GM18870 (cell line): ENCODE measurements at regions not wholly inside any gene's neighbourhood (a gene's known extent, or its start where the extent isn't known, plus 50 kb on each side); places are given as distances from the start of the nearest gene placed in this dataset.
"Not testable (repeated sequence)": the region's sequence is repeated elsewhere in the genome, so short reads cannot be mapped to it uniquely, and the experiment has no call there.

ENCODE experiments used
- ATAC-seq: cut with Tn5 transposase; IDR thresholded peaks from one replicate; pipeline ENCODE4 v1.9.1; 2021; ENCODE audit warnings: moderate library complexity; ENCODE audit not compliant: unreplicated experiment

DNA sequence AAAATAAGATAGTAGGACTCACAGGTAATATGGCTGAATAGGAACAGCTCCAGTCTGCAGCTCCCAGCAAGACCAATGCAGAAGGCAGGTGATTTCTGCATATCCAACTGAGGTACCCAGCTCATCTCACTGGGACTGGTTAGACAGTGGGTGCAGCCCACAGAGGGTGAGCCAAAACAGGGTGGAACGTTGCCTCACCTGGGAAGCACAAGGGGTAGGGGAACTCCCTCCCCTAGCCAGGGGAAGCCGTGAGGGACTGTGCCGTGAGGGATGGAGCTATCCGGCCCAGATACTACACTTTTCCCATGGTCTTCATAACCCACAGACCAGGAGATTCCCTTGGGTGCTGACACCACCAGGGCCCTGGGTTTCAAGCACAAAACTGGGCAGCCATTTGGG lies 114.8 kb upstream of the GNAI1 start:
- ATAC-seq = not testable (repeated sequence)

DNA sequence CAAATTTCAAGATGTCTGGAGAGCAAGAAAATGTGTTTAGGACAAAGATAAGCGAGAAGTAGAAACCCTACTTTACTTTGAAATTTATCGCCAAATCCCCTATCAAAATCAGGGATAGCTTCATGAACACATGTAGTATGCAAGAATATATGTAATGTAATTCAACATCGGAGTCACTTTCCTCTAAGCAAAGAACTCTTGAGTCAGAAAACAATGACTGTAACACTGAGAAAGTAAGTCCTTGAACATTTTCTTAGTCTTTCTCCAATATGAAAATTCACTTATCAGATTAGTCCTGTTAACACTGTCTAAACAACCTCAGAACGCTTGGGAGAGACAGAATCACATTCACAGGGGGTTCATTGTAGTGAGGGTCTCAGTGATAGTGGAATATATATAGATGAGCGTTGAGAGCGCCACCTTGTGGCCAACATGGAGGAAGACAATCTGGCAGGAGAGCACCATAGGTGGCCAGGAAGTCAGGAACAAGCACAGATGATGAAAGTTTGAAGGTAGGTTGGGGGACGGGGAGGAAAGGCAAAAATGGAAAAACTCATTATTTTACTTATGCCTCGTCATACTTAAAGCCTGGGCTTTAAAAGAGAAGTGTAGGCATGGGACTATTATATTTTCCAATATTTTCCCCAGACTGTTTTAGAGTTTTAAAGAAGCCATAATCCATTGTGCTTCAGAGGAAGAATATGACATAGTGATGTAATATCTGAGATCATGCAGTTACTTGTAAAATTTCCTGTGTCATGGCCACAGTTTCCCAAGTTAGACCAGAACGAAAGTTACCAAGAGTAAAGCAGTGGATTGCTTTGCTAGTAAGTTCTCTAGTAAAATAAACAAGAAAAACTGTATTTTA lies 115.5 kb upstream of the GNAI1 start:
- peak; percentile 98 for ATAC-seq

DNA sequence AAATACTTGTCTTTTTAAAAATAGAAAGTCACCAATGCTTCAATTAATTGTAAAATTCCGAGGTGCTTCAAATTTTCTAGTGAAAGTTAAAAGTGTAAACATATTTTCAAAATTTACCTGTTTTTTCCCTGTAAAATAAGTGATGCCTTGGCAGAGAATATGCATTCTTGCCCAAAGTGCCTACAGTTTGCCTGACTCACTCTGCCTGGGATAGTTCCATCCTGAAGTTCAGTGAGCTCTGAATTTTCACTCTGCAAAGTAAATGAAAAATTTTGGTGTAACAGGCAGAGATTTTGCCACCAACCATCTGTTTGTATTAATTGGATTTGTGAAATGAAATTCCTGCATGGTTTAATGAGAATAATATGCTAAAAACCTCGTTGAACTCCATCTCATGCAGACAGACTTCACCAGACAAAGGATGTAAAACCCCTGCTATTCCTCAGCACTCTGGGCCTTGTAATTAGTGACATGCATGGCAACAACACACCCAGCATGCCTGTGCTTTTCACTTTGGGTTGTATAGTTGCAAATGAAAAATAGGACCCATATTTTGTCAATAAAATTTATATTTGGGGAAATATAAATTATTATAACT lies 117.4 kb upstream of the GNAI1 start:
- ATAC-seq = no peak

DNA sequence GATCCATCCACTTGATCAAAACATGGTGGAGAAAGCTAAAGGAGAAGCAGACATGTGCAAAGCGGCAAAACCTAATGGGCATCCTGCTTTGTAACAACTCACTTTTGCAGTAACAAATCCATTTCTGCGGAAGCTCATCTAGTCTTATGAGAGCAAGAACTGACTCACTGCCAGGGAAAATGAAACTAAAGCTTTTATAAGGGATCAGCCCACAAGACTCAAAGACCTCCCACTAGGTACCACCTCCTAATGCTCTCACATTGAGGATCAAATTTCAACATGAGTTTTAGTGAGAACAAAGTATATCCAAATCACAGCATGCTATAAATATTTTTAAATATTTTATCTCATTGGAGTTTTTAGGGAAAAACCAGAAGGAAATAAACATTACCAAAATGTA lies 120.1 kb upstream of the GNAI1 start:
- ATAC-seq = no peak

GRCh38 chr7:80008039-80008438 lies 126.6 kb upstream of the GNAI1 start:
- ATAC-seq = no peak

DNA sequence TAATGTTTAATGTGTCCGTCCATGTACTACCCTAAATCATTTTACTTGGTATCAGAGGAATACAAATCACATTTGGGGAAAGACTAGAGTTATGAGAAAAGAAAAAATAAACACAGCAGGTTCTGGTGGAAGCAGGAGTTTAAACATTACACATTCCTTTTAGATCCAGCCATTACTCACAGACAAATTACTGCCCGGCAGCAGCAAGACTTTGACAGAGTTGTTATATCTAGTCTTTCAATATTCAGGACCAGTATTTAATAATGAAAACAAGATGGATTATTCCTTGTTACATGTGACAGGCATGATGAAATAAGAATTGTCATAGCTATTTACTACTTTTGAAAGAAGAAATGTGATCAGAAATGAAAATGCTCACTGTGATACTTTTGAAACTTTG lies 131.8 kb upstream of the GNAI1 start:
- ATAC-seq = no peak

DNA sequence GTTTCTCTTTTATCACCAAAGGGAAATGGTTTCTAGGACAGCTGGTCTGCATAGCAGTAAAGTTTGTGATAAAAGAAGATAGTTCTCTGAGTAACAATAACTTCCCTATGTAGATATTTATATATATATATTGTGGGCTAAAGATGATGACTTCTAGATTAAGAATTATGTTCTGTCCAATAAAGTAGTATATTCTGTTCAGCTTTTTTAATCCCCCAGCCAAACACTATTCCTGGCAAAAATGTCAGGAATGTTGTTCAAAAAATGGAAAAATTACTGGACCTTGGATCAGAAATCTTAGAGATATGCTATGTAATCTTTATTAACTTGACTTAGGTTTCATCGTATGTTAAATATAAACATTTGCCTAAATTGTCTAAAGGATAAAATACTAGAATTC lies 136.3 kb upstream of the GNAI1 start:
- ATAC-seq = no peak

DNA sequence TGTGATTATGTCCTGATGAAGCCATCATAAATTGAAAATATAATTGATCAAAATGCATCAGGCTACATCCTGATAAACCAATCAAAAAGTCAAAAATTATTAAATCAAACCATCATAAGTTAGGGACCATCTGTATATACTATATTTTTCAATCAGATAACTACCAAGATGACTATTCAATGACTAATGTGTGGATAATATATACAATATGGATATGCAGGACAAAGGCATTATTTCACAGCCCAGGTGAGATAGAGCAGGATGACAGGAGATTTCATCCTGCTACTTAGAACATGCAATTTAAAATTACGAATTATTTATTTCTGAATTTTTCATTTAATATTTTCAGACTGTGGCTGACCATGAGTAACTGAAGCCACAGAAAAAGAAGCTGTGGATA lies 137.3 kb upstream of the GNAI1 start:
- no peak for ATAC-seq

DNA sequence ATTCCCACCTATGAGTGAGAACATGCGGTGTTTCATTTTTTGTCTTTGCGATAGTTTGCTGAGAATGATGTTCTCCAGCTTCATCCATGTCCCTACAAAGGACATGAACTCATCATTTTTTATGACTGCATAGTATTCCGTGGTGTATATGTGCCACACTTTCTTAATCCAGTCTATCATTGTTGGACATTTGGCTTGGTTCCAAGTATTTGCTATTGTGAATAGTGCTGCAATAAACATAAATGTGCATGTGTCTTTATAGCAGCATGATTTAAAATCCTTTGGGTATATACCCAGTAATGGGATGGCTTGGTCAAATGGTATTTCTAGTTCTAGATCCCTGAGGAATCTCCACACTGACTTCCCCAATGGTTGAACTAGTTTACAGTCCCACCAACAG lies 138.9 kb upstream of the GNAI1 start:
- ATAC-seq = not testable (repeated sequence)

DNA sequence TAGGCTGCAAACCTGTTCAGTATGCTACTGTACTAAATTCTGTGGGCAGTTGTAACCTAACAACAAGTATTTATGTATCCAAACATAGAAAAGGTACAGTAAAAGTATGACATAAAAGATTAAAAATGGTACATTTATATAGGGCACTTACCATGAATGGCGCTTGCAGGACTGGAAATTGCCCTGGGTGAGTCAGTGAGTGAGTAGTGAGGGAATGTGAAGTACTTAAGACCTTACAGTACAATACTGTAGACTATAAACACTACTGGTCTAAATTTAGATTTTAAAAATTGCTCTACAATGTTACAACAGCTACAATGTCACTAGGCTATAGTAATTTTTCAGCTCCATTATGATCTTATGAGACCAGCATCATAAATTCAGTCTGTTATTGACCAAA lies 146.0 kb upstream of the GNAI1 start:
- no peak for ATAC-seq

- no peak for ATAC-seq
These were observed 150.4 kb upstream of the GNAI1 start for GRCh38 chr7:79984210-79984609.

DNA sequence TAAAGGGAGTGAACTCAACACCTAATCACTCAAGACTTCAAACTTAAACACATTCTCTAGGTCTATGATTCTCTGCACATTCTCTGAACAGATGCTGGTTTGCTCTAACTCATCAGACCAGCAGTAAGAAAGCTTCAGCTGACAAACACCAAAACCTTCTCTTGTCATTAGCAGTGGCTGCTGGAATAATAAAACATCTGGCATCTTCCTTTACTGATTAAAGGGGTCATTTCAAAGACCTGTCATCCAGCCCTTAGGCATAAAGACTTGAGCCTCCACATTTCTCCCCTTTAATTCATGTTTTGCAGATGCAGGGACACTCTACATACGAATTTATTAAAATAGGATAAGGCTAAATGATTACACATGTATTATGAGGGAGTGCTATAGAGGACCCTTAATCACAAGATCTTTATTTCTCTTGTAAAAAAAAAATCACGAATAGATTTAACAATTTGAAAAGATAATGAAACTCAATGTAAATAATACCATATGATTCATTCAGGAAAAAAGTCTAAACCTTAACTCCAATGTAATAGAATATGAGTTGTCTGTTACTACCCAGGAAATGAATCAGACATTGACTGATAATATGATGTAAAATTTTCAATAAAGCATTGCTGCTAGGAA lies 152.4 kb upstream of the GNAI1 start:
- ATAC-seq = no peak

DNA sequence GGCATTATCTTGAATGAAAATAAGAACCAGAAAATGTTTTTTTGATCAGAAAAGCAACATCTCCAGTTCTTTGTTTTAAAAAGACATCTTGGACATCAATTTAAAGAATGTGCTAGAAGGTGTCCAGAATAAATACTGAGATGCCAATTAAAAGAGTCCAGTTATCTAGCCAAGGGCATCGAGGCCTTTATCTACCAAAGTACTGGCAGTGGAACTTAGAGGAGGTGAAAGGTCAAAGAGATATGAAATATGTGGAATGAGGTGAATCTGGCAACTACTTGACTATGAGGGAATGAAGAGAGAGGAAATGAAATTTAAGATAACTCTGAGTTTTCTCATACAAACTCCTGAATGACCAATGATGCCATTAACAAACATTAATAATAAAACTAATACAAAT lies 154.3 kb upstream of the GNAI1 start:
- no peak for ATAC-seq

DNA sequence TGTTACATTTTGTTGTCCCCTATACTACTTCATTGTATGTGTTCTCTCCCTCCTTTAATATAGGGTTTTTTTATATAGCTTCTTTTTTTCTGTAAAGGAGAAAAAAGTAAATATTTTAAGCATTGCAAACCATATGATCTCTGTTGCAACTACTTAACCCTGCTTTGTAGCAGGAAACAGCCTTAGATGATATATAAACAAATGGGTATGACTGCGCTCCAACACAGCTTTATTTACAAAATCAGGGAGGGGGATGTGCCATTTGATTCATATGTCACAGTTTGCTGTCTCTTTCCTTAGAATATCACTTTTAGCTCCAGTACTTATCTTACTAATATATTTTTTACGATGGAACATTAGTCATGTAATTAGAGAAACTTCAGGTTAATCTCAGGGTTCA lies 155.2 kb upstream of the GNAI1 start:
- no peak for ATAC-seq

- no peak for ATAC-seq
These were observed 157.2 kb upstream of the GNAI1 start for GRCh38 chr7:79977481-79977880.

DNA sequence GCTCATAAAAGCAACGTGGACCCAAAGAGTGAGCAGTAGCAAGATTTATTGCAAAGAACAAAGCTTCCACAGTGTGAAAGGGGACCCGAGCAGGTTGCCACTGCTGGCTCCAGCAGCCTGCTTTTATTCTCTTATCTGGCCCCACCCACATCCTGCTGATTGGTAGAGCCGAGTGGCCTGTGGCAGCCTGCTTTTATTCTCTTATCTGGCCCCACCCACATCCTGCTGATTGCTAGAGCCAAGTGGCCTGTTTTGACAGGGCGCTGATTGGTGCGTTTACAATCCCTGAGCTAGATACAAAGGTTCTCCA lies 158.0 kb upstream of the GNAI1 start:
- ATAC-seq = not testable (repeated sequence)

DNA sequence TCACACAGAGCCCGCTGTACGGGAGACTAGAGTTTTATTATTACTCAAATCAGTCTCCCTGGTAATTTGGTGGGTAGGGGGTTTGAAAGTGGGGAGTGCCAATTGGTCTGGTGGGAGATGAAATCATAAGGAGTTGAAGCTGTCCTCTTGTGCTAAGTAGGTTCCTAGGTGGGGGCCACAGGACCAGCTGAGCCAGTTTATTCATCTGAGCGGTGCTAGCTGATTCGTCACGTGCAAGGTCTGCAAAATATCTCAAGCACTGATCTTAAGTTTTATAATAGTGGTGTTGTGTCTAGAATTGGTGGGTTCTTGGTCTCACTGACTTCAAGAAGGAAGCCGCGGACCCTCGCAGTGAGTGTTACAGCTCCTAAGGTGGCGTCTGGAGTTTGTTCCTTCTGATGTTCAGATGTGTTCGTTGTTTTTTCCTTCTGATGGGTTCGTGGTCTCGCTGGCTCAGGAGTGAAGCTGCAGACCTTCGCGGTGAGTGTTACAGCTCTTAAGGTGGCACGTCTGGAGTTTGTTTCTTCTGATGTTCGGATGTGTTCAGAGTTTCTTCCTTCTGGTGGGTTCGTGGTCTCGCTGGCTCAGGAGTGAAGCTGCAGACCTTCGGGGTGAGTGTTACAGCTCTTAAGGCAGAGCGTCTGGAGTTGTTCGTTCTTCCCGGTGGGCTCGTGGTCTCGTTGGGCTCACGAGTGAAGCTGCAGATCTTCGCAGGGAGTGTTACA lies 158.5 kb upstream of the GNAI1 start:
- ATAC-seq = not testable (repeated sequence)

DNA sequence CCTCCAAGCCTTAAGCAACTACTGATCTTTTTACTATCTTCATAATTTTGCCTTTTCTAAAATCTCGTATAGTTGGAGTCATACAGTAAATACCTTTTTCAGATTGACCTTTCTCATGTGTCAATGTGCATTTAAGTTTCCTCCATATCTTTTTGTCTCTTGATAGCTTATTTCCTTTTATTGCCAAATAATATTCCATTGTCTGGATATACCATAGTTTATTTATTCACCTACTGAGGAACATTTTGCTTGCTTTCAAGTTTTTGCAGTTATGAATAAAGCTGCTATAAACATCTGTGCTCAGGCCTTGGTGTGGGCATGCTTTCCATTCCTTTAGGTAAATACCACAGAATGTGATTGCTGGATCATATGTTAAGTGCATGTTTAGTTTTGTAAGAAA lies 161.2 kb upstream of the GNAI1 start:
- no peak for ATAC-seq

DNA sequence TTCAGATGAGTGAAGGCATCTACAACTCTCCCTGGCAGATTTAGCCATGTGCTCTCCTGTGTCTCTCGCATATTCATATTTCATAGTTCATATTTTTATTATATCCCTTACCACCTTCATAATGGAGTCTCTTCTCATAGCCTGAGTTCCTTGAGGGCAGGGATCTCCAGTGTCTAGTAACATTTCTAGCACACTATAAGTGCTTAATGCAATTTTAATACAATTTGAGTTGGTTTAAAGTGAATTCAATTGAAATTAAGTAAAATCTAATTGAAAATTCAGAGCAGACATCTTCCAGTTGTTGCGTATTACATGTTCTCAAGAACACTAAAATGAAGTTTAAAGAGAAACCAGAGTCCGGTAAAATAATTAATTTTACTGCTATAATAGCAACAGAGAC lies 163.6 kb upstream of the GNAI1 start:
- ATAC-seq = no peak

GRCh38 chr7:79968894-79969293 lies 165.7 kb upstream of the GNAI1 start:
- ATAC-seq = no peak

- ATAC-seq = no peak
These were observed 166.5 kb upstream of the GNAI1 start for GRCh38 chr7:79968077-79968648.
